PC-3 (cell line): ENCODE measurements at regions not wholly inside any gene's neighbourhood (a gene's known extent, or its start where the extent isn't known, plus 50 kb on each side); places are given as distances from the start of the nearest gene placed in this dataset.

Experiments used
- CTCF ChIP-seq: fragments of 300-600 bp; sonication (generic); conservative IDR thresholded peaks from 2 replicates; pipeline ENCODE4 v1.5.1; 2017; ENCODE audit warnings: antibody characterized with exemption, low read depth, mild to moderate bottlenecking, low read length
- EZH2 ChIP-seq: fragments of 300-600 bp; sonication (generic); IDR thresholded peaks from one replicate; pipeline ENCODE4 v1.6.1; 2017; ENCODE audit warnings: antibody characterized with exemption, mild to moderate bottlenecking, low read length; ENCODE audit not compliant: unreplicated experiment
- EZH2phosphoT487 ChIP-seq: fragments of 300-600 bp; sonication (generic); IDR thresholded peaks from 2 replicates; pipeline ENCODE4 v1.6.1; 2018; ENCODE audit warnings: mild to moderate bottlenecking, antibody characterized with exemption, low read length, borderline replicate concordance

- TF ChIP-seq EZH2 (no peak), CTCF (no peak), EZH2phosphoT487 (no peak)
These were observed 315.0 kb upstream of the SMIM21 start for GRCh38 chr18:75742516-75742915.
